NCI-H187 treated with DMSO at 0.1 percent for 48 hours (cell line): ENCODE measurements at regions not wholly inside any gene's neighbourhood (a gene's known extent, or its start where the extent isn't known, plus 50 kb on each side); places are given as distances from the start of the nearest gene placed in this dataset.
"Not testable (repeated sequence)": the region's sequence is repeated elsewhere in the genome, so short reads cannot be mapped to it uniquely, and the experiment has no call there.

ENCODE experiments used
- DNase-seq: peaks from one replicate; lab custom pipeline; 2025; lab: John Stamatoyannopoulos, UW

GRCh38 chr6:141242957-141243356 is 889.8 kb upstream of the GJE1 start:
- no peak for DNase-seq

- no peak for DNase-seq
Observed at GRCh38 chr6:141229296-141229695, 903.4 kb upstream of the GJE1 start.

- DNase-seq: no peak
Observed at GRCh38 chr6:141218583-141218982, 914.1 kb upstream of the GJE1 start.

- no peak for DNase-seq
Observed at GRCh38 chr6:141216726-141217125, 916.0 kb upstream of the GJE1 start.

- no peak for DNase-seq
Observed at GRCh38 chr6:141212296-141212695, 920.4 kb upstream of the GJE1 start.

GRCh38 chr6:141211845-141212244 is 920.9 kb upstream of the GJE1 start:
- no peak for DNase-seq

GRCh38 chr6:141210901-141211300 is 921.8 kb upstream of the GJE1 start:
- no peak for DNase-seq

GRCh38 chr6:141209890-141210289 is 922.8 kb upstream of the GJE1 start:
- no peak for DNase-seq

- DNase-seq: no peak
Observed at GRCh38 chr6:141208101-141208500, 924.6 kb upstream of the GJE1 start.

- no peak for DNase-seq
Observed at GRCh38 chr6:141203902-141204575, 928.7 kb upstream of the GJE1 start.

- DNase-seq: no peak
Observed at GRCh38 chr6:141202626-141203025, 930.1 kb upstream of the GJE1 start.

GRCh38 chr6:141199074-141199473 is 933.7 kb upstream of the GJE1 start:
- no peak for DNase-seq

- no peak for DNase-seq
Observed at GRCh38 chr6:141195251-141195832, 937.4 kb upstream of the GJE1 start.

- no peak for DNase-seq
Observed at GRCh38 chr6:141183368-141183767, 949.4 kb upstream of the GJE1 start.

- not testable (repeated sequence) for DNase-seq
Observed at GRCh38 chr6:141175458-141175857, 957.3 kb upstream of the GJE1 start.

- no peak for DNase-seq
Observed at GRCh38 chr6:141174932-141175331, 957.8 kb upstream of the GJE1 start.

GRCh38 chr6:141173529-141173928 is 959.2 kb upstream of the GJE1 start:
- DNase-seq: no peak

GRCh38 chr6:141169419-141169818 is 963.3 kb upstream of the GJE1 start:
- DNase-seq: no peak

- no peak for DNase-seq
Observed at GRCh38 chr6:141167945-141168344, 964.8 kb upstream of the GJE1 start.

GRCh38 chr6:141165002-141165665 is 967.6 kb upstream of the GJE1 start:
- peak; percentile 70 for DNase-seq

GRCh38 chr6:141164042-141164743 is 968.5 kb upstream of the GJE1 start:
- DNase-seq: no peak

- DNase-seq: no peak
Observed at GRCh38 chr6:141163107-141163506, 969.6 kb upstream of the GJE1 start.

GRCh38 chr6:141158740-141159139 is 974.0 kb upstream of the GJE1 start:
- no peak for DNase-seq
